ENCODE measurements at regions not wholly inside any gene's neighbourhood (a gene's known extent, or its start where the extent isn't known, plus 50 kb on each side); places are given as distances from the start of the nearest gene placed in this dataset.

GRCh38 chr2:163077241-163077640 lies 238.7 kb upstream of the KCNH7 start:
- no peak for DNase-seq (ENCODE audit: low spot score)
- TF ChIP-seq CTCF (IDR thresholded peaks at IDR 0.05; ENCODE audit: borderline replicate concordance, control extremely low read depth, extremely low read depth, insufficient read depth, missing control alignments), result no peak
- in situ Hi-C loops (cut with MboI; ENCODE audit: low sequenced_read_pairs, unreplicated experiment), result no loop called here

- TF ChIP-seq CTCF (IDR thresholded peaks at IDR 0.05; ENCODE audit: borderline replicate concordance, control extremely low read depth, extremely low read depth, insufficient read depth, missing control alignments), result no peak
- in situ Hi-C loops (cut with MboI; ENCODE audit: low sequenced_read_pairs, unreplicated experiment), result no loop called here
- no peak for DNase-seq (ENCODE audit: low spot score)
These were observed 227.5 kb upstream of the KCNH7 start for GRCh38 chr2:163066085-163066484.

- TF ChIP-seq CTCF (IDR thresholded peaks at IDR 0.05; ENCODE audit: borderline replicate concordance, control extremely low read depth, extremely low read depth, insufficient read depth, missing control alignments), result no peak
- no peak for DNase-seq (ENCODE audit: low spot score)
- in situ Hi-C loops (cut with MboI; ENCODE audit: low sequenced_read_pairs, unreplicated experiment), result no loop called here
These were observed 224.0 kb upstream of the KCNH7 start for GRCh38 chr2:163062524-163062923.

- TF ChIP-seq CTCF (IDR thresholded peaks at IDR 0.05; ENCODE audit: borderline replicate concordance, control extremely low read depth, extremely low read depth, insufficient read depth, missing control alignments), result no peak
- no peak for DNase-seq (ENCODE audit: low spot score)
- in situ Hi-C loops (cut with MboI; ENCODE audit: low sequenced_read_pairs, unreplicated experiment), result no loop called here
These were observed 208.0 kb upstream of the KCNH7 start for GRCh38 chr2:163046615-163047014.

GRCh38 chr2:163045830-163046229 lies 207.3 kb upstream of the KCNH7 start:
- no peak for DNase-seq (ENCODE audit: low spot score)
- no peak for TF ChIP-seq CTCF (IDR thresholded peaks at IDR 0.05; ENCODE audit: borderline replicate concordance, control extremely low read depth, extremely low read depth, insufficient read depth, missing control alignments)
- in situ Hi-C loops (cut with MboI; ENCODE audit: low sequenced_read_pairs, unreplicated experiment), result no loop called here

GRCh38 chr2:163044114-163044513 lies 205.5 kb upstream of the KCNH7 start:
- in situ Hi-C loops (cut with MboI; ENCODE audit: low sequenced_read_pairs, unreplicated experiment), result no loop called here
- no peak for TF ChIP-seq CTCF (IDR thresholded peaks at IDR 0.05; ENCODE audit: borderline replicate concordance, control extremely low read depth, extremely low read depth, insufficient read depth, missing control alignments)
- DNase-seq (ENCODE audit: low spot score), result no peak

- DNase-seq (ENCODE audit: low spot score), result no peak
- TF ChIP-seq CTCF (IDR thresholded peaks at IDR 0.05; ENCODE audit: borderline replicate concordance, control extremely low read depth, extremely low read depth, insufficient read depth, missing control alignments), result no peak
- in situ Hi-C loops (cut with MboI; ENCODE audit: low sequenced_read_pairs, unreplicated experiment), result no loop called here
These were observed 204.6 kb upstream of the KCNH7 start for GRCh38 chr2:163043201-163043600.

All from GM13976 (cell line).